HEK293T (cell line): ENCODE measurements at regions not wholly inside any gene's neighbourhood (a gene's known extent, or its start where the extent isn't known, plus 50 kb on each side); places are given as distances from the start of the nearest gene placed in this dataset.

Experiments
- ARNT ChIP-seq: fragments of 450-650 bp; IDR thresholded peaks from 2 replicates; pipeline ENCODE4 v1.6.1; 2017; ENCODE audit warnings: mild to moderate bottlenecking
- ELF4 ChIP-seq: fragments of 450-650 bp; IDR thresholded peaks from 2 replicates; pipeline ENCODE4 v1.6.1; 2017; ENCODE audit warnings: antibody characterized with exemption
- FOXA1 ChIP-seq: fragments of 450-650 bp; IDR thresholded peaks from 2 replicates; pipeline ENCODE4 v1.6.1; 2016; ENCODE audit warnings: mild to moderate bottlenecking
- LEF1 ChIP-seq: fragments of 450-650 bp; IDR thresholded peaks from 2 replicates; pipeline ENCODE4 v1.6.1; 2017; ENCODE audit warnings: mild to moderate bottlenecking, borderline replicate concordance
- SP1 ChIP-seq: fragments of 450-650 bp; IDR thresholded peaks from 2 replicates; pipeline ENCODE4 v1.6.1; 2017
- TARDBP ChIP-seq: fragments of 450-650 bp; IDR thresholded peaks from 2 replicates; pipeline ENCODE4 v1.6.1; 2016

- TF ChIP-seq FOXA1, result no peak
- TF ChIP-seq SP1, result no peak
- TF ChIP-seq ARNT, result no peak
- no peak for TF ChIP-seq LEF1
- no peak for TF ChIP-seq TARDBP
- TF ChIP-seq ELF4, result no peak
Observed at GRCh38 chr5:52706775-52707174, 80.9 kb upstream of the ITGA1 start.
